ENCODE measurements at regions not wholly inside any gene's neighbourhood (a gene's known extent, or its start where the extent isn't known, plus 50 kb on each side); places are given as distances from the start of the nearest gene placed in this dataset.
"Not testable (repeated sequence)": the region's sequence is repeated elsewhere in the genome, so short reads cannot be mapped to it uniquely, and the experiment has no call there.

DNA sequence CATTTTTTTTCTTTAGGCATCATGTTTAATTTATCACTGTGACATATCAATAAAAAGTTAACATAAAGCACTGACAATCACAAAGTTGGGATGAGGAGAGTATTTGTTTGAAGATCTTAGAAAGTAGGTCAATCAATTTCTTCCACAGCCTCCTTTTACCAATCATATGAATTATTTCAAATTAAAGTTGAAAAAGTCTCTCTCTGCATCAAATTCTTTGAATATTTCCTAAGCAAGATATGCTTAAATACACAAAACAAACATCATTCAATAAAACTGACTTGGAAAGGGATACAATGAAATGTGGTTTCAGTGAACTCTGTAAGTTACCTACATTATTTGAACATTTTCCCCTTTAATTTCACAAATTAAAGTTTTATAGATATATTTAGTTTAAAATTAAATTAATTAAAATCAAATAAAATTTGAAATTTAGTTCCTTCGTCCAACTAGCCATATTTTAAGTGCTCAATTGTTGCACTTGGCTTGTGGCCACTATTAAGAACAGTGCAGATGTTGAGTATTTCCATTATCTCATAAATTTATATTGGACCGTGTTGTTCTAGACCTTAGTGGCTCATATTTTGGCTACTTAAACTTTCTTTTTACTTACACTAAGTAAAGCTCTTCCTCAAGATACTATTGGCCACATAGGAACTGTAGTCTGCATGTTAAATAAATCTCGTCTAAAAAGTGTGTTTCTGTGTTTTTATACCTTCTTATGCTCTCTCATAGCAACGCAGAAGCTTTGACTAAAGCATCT is 949.7 kb upstream of the NUDT12 start:
- TF ChIP-seq, protein P1, sequence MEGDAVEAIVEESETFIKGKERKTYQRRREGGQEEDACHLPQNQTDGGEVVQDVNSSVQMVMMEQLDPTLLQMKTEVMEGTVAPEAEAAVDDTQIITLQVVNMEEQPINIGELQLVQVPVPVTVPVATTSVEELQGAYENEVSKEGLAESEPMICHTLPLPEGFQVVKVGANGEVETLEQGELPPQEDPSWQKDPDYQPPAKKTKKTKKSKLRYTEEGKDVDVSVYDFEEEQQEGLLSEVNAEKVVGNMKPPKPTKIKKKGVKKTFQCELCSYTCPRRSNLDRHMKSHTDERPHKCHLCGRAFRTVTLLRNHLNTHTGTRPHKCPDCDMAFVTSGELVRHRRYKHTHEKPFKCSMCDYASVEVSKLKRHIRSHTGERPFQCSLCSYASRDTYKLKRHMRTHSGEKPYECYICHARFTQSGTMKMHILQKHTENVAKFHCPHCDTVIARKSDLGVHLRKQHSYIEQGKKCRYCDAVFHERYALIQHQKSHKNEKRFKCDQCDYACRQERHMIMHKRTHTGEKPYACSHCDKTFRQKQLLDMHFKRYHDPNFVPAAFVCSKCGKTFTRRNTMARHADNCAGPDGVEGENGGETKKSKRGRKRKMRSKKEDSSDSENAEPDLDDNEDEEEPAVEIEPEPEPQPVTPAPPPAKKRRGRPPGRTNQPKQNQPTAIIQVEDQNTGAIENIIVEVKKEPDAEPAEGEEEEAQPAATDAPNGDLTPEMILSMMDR (IDR thresholded peaks at IDR 0.05; ENCODE audit: low read depth, low read length, missing control alignments), result no peak
- H3K4me3 ChIP-seq (ENCODE audit: low read depth, low read length), result no peak overlapping the region
- DNase-seq (ENCODE audit: low read depth), result no peak

DNA sequence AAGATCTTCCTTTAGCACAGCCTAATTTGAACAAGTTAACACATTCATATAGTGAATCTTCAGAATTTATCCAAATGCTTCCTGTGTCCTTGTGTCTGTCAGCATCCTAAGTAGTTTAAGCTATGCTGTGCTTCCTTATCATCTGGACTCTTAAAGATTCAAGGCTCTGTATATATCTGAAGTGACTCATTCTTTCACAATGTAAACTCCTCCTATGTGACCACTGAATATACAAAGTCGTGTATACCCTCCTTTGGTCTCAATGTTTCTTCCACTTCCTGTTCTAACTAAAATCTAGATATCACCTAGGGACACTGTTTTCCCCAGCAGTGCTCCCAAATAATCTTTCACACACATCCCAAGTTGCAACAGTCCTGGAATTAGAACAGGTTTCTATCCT is 935.7 kb upstream of the NUDT12 start:
- TF ChIP-seq, protein P1 (IDR thresholded peaks at IDR 0.05; ENCODE audit: low read depth, low read length, missing control alignments), result no peak
- no peak overlapping the region for H3K4me3 ChIP-seq (ENCODE audit: low read depth, low read length)
- no peak for DNase-seq (ENCODE audit: low read depth)

DNA sequence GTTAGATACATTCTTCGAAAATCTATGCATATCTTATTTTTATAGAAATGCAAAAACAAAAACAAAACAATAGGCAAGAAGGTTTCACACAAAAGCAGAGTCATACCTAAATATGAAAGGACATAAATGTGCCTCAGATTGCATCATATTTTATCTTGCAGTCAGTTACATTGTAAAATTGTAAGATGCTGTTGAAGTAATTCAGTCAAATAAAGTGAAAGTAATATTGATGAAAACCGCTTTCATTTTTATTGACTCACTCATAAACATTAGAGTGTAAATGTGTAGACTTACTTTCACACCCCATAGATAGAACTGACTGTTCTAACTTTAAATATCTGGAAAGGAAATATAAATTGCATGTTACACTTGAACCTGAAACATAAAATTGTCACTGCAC is 931.5 kb upstream of the NUDT12 start:
- no peak for DNase-seq (ENCODE audit: low read depth)
- TF ChIP-seq, protein P1 (IDR thresholded peaks at IDR 0.05; ENCODE audit: low read depth, low read length, missing control alignments), result no peak
- H3K4me3 ChIP-seq (ENCODE audit: low read depth, low read length), result no peak overlapping the region

DNA sequence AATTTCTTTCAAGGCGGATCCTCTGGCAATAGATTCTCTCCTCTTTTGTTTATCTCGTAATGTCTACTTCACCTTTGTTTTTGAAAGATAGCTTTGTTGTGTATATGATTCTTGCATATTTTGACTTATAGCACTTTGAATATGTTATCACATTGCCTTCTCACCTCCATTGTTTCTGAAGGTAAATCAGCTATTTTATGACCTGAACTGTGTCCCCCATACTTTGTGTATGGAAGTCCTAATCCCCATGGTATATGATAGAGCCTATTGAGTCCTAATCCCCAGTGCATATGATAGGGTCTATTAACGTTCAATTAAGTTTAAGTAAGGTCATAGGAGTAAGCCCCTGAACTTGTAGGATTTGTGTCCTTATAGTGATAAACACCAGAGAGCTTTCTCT is 910.2 kb upstream of the NUDT12 start:
- DNase-seq (ENCODE audit: low read depth), result no peak
- H3K4me3 ChIP-seq (ENCODE audit: low read depth, low read length), result no peak overlapping the region
- TF ChIP-seq, protein P1 (IDR thresholded peaks at IDR 0.05; ENCODE audit: low read depth, low read length, missing control alignments), result no peak

DNA sequence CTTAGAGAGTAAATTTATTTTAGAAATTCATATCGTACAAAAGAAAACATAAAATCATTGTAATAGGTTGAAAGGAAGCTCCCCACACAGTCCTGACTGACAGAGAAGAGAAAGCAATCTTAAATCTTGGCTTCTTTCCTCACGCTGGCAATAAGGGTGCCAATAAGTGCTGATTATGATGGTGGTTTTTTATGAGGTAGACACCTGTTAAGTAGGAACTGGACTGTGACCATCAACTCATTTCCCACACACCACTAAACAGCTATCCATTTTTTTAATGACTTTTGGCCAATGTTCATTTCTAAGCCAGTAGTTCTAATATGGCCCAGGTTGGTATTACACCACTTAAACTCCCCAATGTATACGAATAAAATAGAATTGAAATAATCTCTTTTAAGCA is 893.5 kb upstream of the NUDT12 start:
- TF ChIP-seq, protein P1 (IDR thresholded peaks at IDR 0.05; ENCODE audit: low read depth, low read length, missing control alignments), result no peak
- DNase-seq (ENCODE audit: low read depth), result no peak
- H3K4me3 ChIP-seq (ENCODE audit: low read depth, low read length), result no peak overlapping the region

DNA sequence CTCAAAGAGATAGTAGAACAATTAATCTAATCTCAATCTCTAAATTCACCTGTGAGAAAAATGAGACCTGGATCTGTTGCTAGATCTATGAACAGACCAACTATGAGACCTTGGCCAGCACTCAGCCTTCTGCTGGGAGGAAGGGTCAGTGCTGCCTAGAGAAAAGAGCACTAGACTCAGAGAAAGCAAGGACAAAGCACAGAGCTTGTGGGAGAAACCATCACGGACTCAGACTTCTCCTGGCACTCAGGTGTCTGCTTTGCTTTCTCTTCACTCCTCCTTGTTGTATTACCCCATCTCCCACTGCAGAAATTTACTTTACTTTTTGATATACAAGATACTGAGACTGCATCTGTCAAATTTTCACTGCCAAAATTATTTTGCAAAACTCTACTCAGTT is 890.0 kb upstream of the NUDT12 start:
- TF ChIP-seq, protein P1 (IDR thresholded peaks at IDR 0.05; ENCODE audit: low read depth, low read length, missing control alignments), result no peak
- H3K4me3 ChIP-seq (ENCODE audit: low read depth, low read length), result no peak overlapping the region
- no peak for DNase-seq (ENCODE audit: low read depth)

DNA sequence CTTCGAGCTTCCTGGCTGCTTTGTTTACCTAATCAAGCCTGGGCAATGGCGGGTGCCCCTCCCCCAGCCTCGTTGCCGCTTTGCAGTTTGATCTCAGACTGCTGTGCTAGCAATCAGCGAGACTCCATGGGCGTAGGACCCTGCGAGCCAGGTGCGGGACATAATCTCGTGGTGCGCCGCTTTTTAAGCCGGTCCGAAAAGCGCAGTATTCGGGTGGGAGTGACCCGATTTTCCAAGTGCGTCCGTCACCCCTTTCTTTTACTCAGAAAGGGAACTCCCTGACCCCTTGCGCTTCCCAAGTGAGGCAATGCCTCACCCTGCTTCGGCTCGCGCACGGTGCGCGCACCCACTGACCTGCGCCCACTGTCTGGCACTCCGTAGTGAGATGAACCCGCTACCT is 889.3 kb upstream of the NUDT12 start:
- not testable (repeated sequence) for DNase-seq (ENCODE audit: low read depth); H3K4me3 ChIP-seq (ENCODE audit: low read depth, low read length)

Data from GM12864 (cell line).